Glutamatergic neuron (in vitro differentiated cells): ENCODE measurements at regions not wholly inside any gene's neighbourhood (a gene's known extent, or its start where the extent isn't known, plus 50 kb on each side); places are given as distances from the start of the nearest gene placed in this dataset.

Experiments
- DNase-seq: peaks from one replicate; pipeline ENCODE4 v3.0.0; 2022
- H3K27ac Mint-ChIP-seq: one replicate; pipeline ENCODE4 v1.8.0; 2020; ENCODE audit warnings: mild to moderate bottlenecking, mixed read lengths, inconsistent platforms; ENCODE audit not compliant: unreplicated experiment
- H3K27me3 Mint-ChIP-seq: one replicate; pipeline ENCODE4 v1.8.0; 2020; ENCODE audit warnings: mild to moderate bottlenecking, moderate library complexity, mixed read lengths, inconsistent platforms; ENCODE audit not compliant: unreplicated experiment
- H3K36me3 Mint-ChIP-seq: one replicate; pipeline ENCODE4 v1.8.0; 2020; ENCODE audit warnings: mild to moderate bottlenecking, mixed read lengths, inconsistent platforms; ENCODE audit not compliant: unreplicated experiment
- H3K4me1 Mint-ChIP-seq: one replicate; pipeline ENCODE4 v1.8.0; 2020; ENCODE audit warnings: mild to moderate bottlenecking, low read depth, mixed read lengths, inconsistent platforms; ENCODE audit not compliant: unreplicated experiment
- H3K4me3 Mint-ChIP-seq: one replicate; pipeline ENCODE4 v1.8.0; 2020; ENCODE audit warnings: mild to moderate bottlenecking, mixed read lengths, inconsistent platforms; ENCODE audit not compliant: unreplicated experiment
- H3K9me3 Mint-ChIP-seq: one replicate; pipeline ENCODE4 v1.8.0; 2020; ENCODE audit warnings: mild to moderate bottlenecking, moderate library complexity, mixed read lengths, inconsistent platforms; ENCODE audit not compliant: unreplicated experiment
- CTCF ChIP-seq: fragments of 200-600 bp; sonication (generic); IDR thresholded peaks from one replicate; pipeline ENCODE4 v1.5.0; 2021; ENCODE audit not compliant: partially characterized antibody, unreplicated experiment

- no peak overlapping the region for H3K4me3 Mint-ChIP-seq
- no peak overlapping the region for H3K27ac Mint-ChIP-seq
- no peaks in the 10 kb centered on the region for H3K27me3 Mint-ChIP-seq
- no peak for DNase-seq
- no peaks in the 10 kb centered on the region for H3K36me3 Mint-ChIP-seq
- TF ChIP-seq CTCF, result no peak
- no peaks in the 10 kb centered on the region for H3K9me3 Mint-ChIP-seq
- H3K4me1 Mint-ChIP-seq, result no peaks in the 10 kb centered on the region
These were observed 83.2 kb upstream of the JAZF1 start for GRCh38 chr7:28263622-28264271.

- Mint-ChIP-seq H3K4me3 (no peak overlapping the region), H3K4me1 (no peaks in the 10 kb centered on the region), H3K36me3 (no peaks in the 10 kb centered on the region), H3K9me3 (no peaks in the 10 kb centered on the region), H3K27me3 (no peaks in the 10 kb centered on the region), H3K27ac (no peak overlapping the region)
- no peak for DNase-seq
- no peak for TF ChIP-seq CTCF
These were observed 85.8 kb upstream of the JAZF1 start for GRCh38 chr7:28266402-28266801.

GRCh38 chr7:28267012-28267411 is 86.4 kb upstream of the JAZF1 start:
- H3K9me3 Mint-ChIP-seq, result no peaks in the 10 kb centered on the region
- no peak for TF ChIP-seq CTCF
- DNase-seq, result no peak
- no peaks in the 10 kb centered on the region for H3K36me3 Mint-ChIP-seq
- no peak overlapping the region for H3K4me3 Mint-ChIP-seq
- H3K27ac Mint-ChIP-seq, result no peak overlapping the region
- peaks cover under 1% of the 10 kb centered on the region for H3K4me1 Mint-ChIP-seq
- H3K27me3 Mint-ChIP-seq, result no peaks in the 10 kb centered on the region

GRCh38 chr7:28269700-28270361 is 89.2 kb upstream of the JAZF1 start:
- no peak overlapping the region for H3K27ac Mint-ChIP-seq
- H3K9me3 Mint-ChIP-seq, result peaks cover 2% of the 10 kb centered on the region
- H3K4me3 Mint-ChIP-seq, result no peak overlapping the region
- H3K36me3 Mint-ChIP-seq, result no peaks in the 10 kb centered on the region
- no peaks in the 10 kb centered on the region for H3K27me3 Mint-ChIP-seq
- DNase-seq, result no peak
- TF ChIP-seq CTCF, result no peak
- peaks cover 6% of the 10 kb centered on the region for H3K4me1 Mint-ChIP-seq

GRCh38 chr7:28270536-28270935 is 89.9 kb upstream of the JAZF1 start:
- TF ChIP-seq CTCF, result no peak
- H3K9me3 Mint-ChIP-seq, result peaks cover 2% of the 10 kb centered on the region
- no peak overlapping the region for H3K27ac Mint-ChIP-seq
- no peak overlapping the region for H3K4me3 Mint-ChIP-seq
- H3K4me1 Mint-ChIP-seq, result peaks cover 6% of the 10 kb centered on the region
- H3K27me3 Mint-ChIP-seq, result no peaks in the 10 kb centered on the region
- H3K36me3 Mint-ChIP-seq, result no peaks in the 10 kb centered on the region
- no peak for DNase-seq
